Smooth muscle cell (in vitro differentiated cells): ENCODE measurements at regions not wholly inside any gene's neighbourhood (a gene's known extent, or its start where the extent isn't known, plus 50 kb on each side); places are given as distances from the start of the nearest gene placed in this dataset.

Experiments
- DNase-seq: peaks from one replicate; lab custom pipeline; 2025; ENCODE audit not compliant: unreplicated experiment; lab: John Stamatoyannopoulos, UW
- H2AFZ ChIP-seq: fragments of 200-600 bp; sonication (generic); 2 replicates; pipeline ENCODE4 v1.6.0; 2016; ENCODE audit warnings: antibody characterized with exemption, low read depth, mild to moderate bottlenecking
- H3F3A ChIP-seq: fragments of 200-600 bp; sonication (generic); 2 replicates; pipeline ENCODE4 v1.6.0; 2017; ENCODE audit warnings: antibody characterized with exemption, low read depth
- H3K27ac ChIP-seq: fragments of 200-600 bp; sonication (generic); 2 replicates; pipeline ENCODE4 v1.5.1; 2016; ENCODE audit warnings: low read depth, mild to moderate bottlenecking
- H3K27me3 ChIP-seq: fragments of 200-600 bp; sonication (generic); 2 replicates; pipeline ENCODE4 v1.6.1; 2016; ENCODE audit warnings: low read depth, mild to moderate bottlenecking
- H3K36me3 ChIP-seq: fragments of 200-600 bp; sonication (generic); 2 replicates; pipeline ENCODE4 v1.5.1; 2016; ENCODE audit warnings: low read depth
- H3K4me1 ChIP-seq: fragments of 200-600 bp; sonication (generic); 2 replicates; pipeline ENCODE4 v1.5.1; 2016; ENCODE audit warnings: low read depth
- H3K4me2 ChIP-seq: fragments of 200-600 bp; sonication (generic); 2 replicates; pipeline ENCODE4 v1.6.0; 2016; ENCODE audit warnings: mild to moderate bottlenecking
- H3K4me3 ChIP-seq: fragments of 200-600 bp; sonication (generic); 2 replicates; pipeline ENCODE4 v1.5.1; 2016; ENCODE audit warnings: mild to moderate bottlenecking
- H3K79me2 ChIP-seq: fragments of 200-600 bp; sonication (generic); 2 replicates; pipeline ENCODE4 v1.6.0; 2016; ENCODE audit warnings: low read depth, mild to moderate bottlenecking
- H3K9ac ChIP-seq: fragments of 200-600 bp; sonication (generic); 2 replicates; pipeline ENCODE4 v1.6.0; 2016; ENCODE audit warnings: low read depth
- H3K9me3 ChIP-seq: fragments of 200-600 bp; sonication (generic); replicated peaks from 2 replicates; pipeline ENCODE4 v1.5.1; 2016; ENCODE audit warnings: low read depth
- H4K20me1 ChIP-seq: fragments of 200-600 bp; sonication (generic); 2 replicates; pipeline ENCODE4 v1.6.0; 2016; ENCODE audit warnings: low read depth
- WGBS: methylation state at CpG from one replicate; pipeline ENCODE4 v1.1.7; 2016; ENCODE audit warnings: low lambda C conversion rate; 5-methylcytosine and 5-hydroxymethylcytosine counted together
- TF ChIP-seq, protein P1 (sequence below): fragments of 200-600 bp; sonication (generic); IDR thresholded peaks from 2 replicates; pipeline ENCODE4 v1.5.1; 2017; ENCODE audit warnings: borderline replicate concordance, mild to moderate bottlenecking, antibody characterized with exemption; ENCODE audit not compliant: insufficient read depth, poor library complexity, severe bottlenecking

DNA sequence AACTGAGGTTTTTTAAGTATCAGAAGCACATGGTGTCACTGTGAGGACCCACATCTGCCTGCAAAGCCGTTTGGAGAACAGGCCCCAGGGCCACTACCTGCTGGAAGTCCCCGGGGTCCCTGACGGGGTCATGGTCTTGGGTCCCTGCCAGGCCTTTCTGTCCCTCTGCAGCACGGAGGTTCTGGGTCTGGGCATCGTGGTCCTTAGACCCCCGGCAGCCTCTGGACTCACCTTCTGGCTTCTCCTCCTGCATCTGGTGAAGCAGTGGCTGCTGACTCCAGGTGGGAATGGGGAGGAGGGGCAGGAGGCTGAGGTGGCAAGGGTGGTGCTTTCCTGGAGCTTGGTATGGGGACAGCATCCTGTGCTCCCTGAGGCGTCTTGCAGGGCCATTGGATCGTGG is 198.6 kb downstream of the TEX29 start:
- no peak for DNase-seq
- no peaks in the 10 kb centered on the region for H4K20me1 ChIP-seq
- H3K4me1 ChIP-seq, result no peaks in the 10 kb centered on the region
- no peaks in the 10 kb centered on the region for H3K79me2 ChIP-seq
- H2AFZ ChIP-seq, result no peak overlapping the region
- H3K9ac ChIP-seq, result no peak overlapping the region
- no peak overlapping the region for H3K4me2 ChIP-seq
- no peak overlapping the region for H3K27ac ChIP-seq
- H3K9me3 ChIP-seq, result no peaks in the 10 kb centered on the region
- TF ChIP-seq, protein P1, sequence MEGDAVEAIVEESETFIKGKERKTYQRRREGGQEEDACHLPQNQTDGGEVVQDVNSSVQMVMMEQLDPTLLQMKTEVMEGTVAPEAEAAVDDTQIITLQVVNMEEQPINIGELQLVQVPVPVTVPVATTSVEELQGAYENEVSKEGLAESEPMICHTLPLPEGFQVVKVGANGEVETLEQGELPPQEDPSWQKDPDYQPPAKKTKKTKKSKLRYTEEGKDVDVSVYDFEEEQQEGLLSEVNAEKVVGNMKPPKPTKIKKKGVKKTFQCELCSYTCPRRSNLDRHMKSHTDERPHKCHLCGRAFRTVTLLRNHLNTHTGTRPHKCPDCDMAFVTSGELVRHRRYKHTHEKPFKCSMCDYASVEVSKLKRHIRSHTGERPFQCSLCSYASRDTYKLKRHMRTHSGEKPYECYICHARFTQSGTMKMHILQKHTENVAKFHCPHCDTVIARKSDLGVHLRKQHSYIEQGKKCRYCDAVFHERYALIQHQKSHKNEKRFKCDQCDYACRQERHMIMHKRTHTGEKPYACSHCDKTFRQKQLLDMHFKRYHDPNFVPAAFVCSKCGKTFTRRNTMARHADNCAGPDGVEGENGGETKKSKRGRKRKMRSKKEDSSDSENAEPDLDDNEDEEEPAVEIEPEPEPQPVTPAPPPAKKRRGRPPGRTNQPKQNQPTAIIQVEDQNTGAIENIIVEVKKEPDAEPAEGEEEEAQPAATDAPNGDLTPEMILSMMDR, result no peak
- 92% methylated on average over 8 of the region's 8 CpGs for WGBS
- no peak overlapping the region for H3K4me3 ChIP-seq
- no peaks in the 10 kb centered on the region for H3F3A ChIP-seq
- H3K36me3 ChIP-seq, result no peaks in the 10 kb centered on the region
- H3K27me3 ChIP-seq, result peaks cover 5% of the 10 kb centered on the region

DNA sequence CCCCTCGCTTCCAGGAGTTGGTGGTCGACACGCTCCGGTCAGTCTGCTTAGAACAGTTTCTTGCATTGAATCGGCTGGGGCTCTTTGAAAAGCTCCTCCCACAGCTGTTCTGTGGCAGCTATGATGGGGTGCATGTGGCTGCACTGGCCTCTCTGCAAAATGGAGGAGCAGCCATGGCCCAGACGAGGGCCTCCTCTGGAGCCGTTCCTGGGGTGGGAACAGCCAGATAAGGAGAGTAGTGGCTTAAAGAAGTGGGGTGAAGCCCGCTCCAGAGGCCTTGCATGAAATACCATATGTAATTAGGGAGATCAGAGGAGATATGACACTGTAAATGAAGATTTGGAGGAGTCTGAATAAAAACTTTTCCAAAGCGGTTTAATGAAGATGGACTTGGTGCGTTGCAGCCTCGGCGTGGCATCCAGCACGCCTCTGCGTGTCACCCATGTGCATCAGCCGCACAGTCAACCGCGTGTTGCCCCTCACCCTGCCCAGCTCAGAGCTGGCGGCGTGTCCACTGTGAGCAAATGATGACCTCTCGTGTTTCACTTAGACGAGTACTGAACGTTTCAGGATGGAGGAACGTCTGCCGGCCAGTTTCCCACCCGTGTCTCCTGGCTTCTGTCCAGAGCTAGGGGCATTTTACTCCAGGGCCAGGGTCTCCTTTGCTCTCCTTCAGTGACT is 199.2 kb downstream of the TEX29 start:
- Histone ChIP-seq H4K20me1 (no peaks in the 10 kb centered on the region), H3K4me2 (no peak overlapping the region), H3K4me1 (no peaks in the 10 kb centered on the region), H2AFZ (no peak overlapping the region), H3K27ac (no peak overlapping the region), H3F3A (no peaks in the 10 kb centered on the region), H3K4me3 (no peak overlapping the region), H3K9me3 (no peaks in the 10 kb centered on the region), H3K79me2 (no peaks in the 10 kb centered on the region), H3K27me3 (peaks cover 5% of the 10 kb centered on the region), H3K9ac (no peak overlapping the region), H3K36me3 (no peaks in the 10 kb centered on the region)
- 96% methylated on average over 25 of the region's 25 CpGs for WGBS
- no peak for DNase-seq
- TF ChIP-seq, protein P1, result no peak

DNA sequence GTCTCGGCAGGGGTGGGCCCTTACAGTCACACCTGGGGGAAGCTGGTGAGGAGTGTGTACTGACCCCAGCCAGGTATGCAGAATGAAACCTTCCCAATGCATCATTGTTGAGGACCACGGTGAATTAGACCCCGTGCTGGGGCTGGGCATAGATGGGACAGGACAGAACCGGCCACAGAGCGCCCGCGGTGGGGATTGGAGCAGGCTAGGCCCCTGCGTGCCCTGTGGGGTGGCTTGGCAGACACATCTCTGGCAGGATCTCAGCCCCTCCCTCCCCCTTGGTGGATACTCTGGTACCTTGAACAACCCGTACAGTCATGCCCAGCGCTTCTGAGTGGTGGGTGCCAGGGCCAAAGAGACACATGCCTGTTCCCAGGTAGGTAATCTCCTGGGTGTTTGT is 200.6 kb downstream of the TEX29 start:
- H3K4me1 ChIP-seq, result no peaks in the 10 kb centered on the region
- no peaks in the 10 kb centered on the region for H3K9me3 ChIP-seq
- no peak overlapping the region for H2AFZ ChIP-seq
- TF ChIP-seq, protein P1, result no peak
- H3K9ac ChIP-seq, result no peak overlapping the region
- H3K27ac ChIP-seq, result no peak overlapping the region
- no peak for DNase-seq
- H3K4me3 ChIP-seq, result no peak overlapping the region
- H3F3A ChIP-seq, result no peaks in the 10 kb centered on the region
- no peaks in the 10 kb centered on the region for H4K20me1 ChIP-seq
- H3K4me2 ChIP-seq, result no peak overlapping the region
- 94% methylated on average over 10 of the region's 10 CpGs for WGBS
- H3K27me3 ChIP-seq, result peaks cover 5% of the 10 kb centered on the region
- no peaks in the 10 kb centered on the region for H3K79me2 ChIP-seq
- no peaks in the 10 kb centered on the region for H3K36me3 ChIP-seq

DNA sequence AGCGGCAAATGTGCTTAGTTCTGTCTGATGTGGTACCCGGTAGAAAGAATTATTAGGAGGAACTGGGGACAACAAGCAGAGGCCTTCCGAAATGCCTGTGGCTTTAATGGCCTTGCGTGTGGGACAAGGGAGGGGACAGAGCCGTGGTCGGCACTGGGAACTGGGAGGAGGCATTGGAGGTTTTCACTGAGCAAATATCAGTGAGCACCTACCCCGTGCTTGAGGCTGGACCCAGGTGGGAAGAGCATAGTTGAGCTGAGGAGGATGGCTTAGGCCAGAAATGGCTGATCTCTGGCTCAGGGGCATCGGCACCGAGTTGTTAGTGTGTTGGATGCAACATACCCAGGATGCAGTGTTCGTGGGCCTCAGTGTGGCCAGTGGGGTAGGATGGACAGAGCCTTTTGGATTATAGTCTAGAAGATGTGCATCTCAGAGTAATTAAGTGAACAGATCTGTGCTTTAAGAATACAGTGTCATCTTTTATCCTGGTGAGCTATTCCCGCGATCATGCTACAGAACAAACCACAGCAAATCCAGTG is 201.3 kb downstream of the TEX29 start:
- H3K9me3 ChIP-seq, result no peaks in the 10 kb centered on the region
- no peak for DNase-seq
- H3K27ac ChIP-seq, result no peak overlapping the region
- H3K9ac ChIP-seq, result no peak overlapping the region
- peaks cover 3% of the 10 kb centered on the region for H3K27me3 ChIP-seq
- H2AFZ ChIP-seq, result no peak overlapping the region
- H3K4me2 ChIP-seq, result no peak overlapping the region
- no peaks in the 10 kb centered on the region for H3K36me3 ChIP-seq
- no peaks in the 10 kb centered on the region for H4K20me1 ChIP-seq
- H3K79me2 ChIP-seq, result no peaks in the 10 kb centered on the region
- no peak overlapping the region for H3K4me3 ChIP-seq
- TF ChIP-seq, protein P1, result no peak
- H3F3A ChIP-seq, result no peaks in the 10 kb centered on the region
- WGBS, result 89% methylated on average over 12 of the region's 12 CpGs
- H3K4me1 ChIP-seq, result no peaks in the 10 kb centered on the region
